C1 segment of cervical spinal cord (tissue), 14 donors: ENCODE measurements at regions not wholly inside any gene's neighbourhood (a gene's known extent, or its start where the extent isn't known, plus 50 kb on each side); places are given as distances from the start of the nearest gene placed in this dataset.

Experiments
- DNase-seq, 14 donors: peaks; one replicate each; lab custom pipeline; 2025; lab: John Stamatoyannopoulos, UW

- DNase-seq, result no peak
These were observed 66.6 kb upstream of the TAF11L2 start for GRCh38 chr5:17431272-17432050.

- no peak for DNase-seq
These were observed 65.5 kb upstream of the TAF11L2 start for GRCh38 chr5:17432569-17432968.

GRCh38 chr5:17433406-17433805 is 64.6 kb upstream of the TAF11L2 start:
- no peak for DNase-seq

GRCh38 chr5:17434982-17435381 is 63.0 kb upstream of the TAF11L2 start:
- DNase-seq, result no peak

GRCh38 chr5:17436350-17436749 is 61.7 kb upstream of the TAF11L2 start:
- peak in 1 of 14 donors; percentile 5 for DNase-seq

GRCh38 chr5:17436761-17437221 is 61.2 kb upstream of the TAF11L2 start:
- no peak for DNase-seq

- DNase-seq, result no peak
These were observed 60.0 kb upstream of the TAF11L2 start for GRCh38 chr5:17438027-17438426.

- DNase-seq, result no peak
These were observed 58.1 kb upstream of the TAF11L2 start for GRCh38 chr5:17439956-17440355.

- no peak for DNase-seq
These were observed 57.3 kb upstream of the TAF11L2 start for GRCh38 chr5:17440766-17441165.

GRCh38 chr5:17441351-17441750 is 56.7 kb upstream of the TAF11L2 start:
- no peak for DNase-seq

GRCh38 chr5:17443333-17444130 is 54.5 kb upstream of the TAF11L2 start:
- DNase-seq, result no peak

- no peak for DNase-seq
These were observed 53.5 kb upstream of the TAF11L2 start for GRCh38 chr5:17444496-17444895.

GRCh38 chr5:17445185-17445584 is 52.8 kb upstream of the TAF11L2 start:
- no peak for DNase-seq
